NCI-H1694 (cell line): ENCODE measurements at regions not wholly inside any gene's neighbourhood (a gene's known extent, or its start where the extent isn't known, plus 50 kb on each side); places are given as distances from the start of the nearest gene placed in this dataset.
"Not testable (repeated sequence)": the region's sequence is repeated elsewhere in the genome, so short reads cannot be mapped to it uniquely, and the experiment has no call there.

ENCODE experiments used
- DNase-seq: peaks from one replicate; lab custom pipeline; 2025; lab: John Stamatoyannopoulos, UW

DNA sequence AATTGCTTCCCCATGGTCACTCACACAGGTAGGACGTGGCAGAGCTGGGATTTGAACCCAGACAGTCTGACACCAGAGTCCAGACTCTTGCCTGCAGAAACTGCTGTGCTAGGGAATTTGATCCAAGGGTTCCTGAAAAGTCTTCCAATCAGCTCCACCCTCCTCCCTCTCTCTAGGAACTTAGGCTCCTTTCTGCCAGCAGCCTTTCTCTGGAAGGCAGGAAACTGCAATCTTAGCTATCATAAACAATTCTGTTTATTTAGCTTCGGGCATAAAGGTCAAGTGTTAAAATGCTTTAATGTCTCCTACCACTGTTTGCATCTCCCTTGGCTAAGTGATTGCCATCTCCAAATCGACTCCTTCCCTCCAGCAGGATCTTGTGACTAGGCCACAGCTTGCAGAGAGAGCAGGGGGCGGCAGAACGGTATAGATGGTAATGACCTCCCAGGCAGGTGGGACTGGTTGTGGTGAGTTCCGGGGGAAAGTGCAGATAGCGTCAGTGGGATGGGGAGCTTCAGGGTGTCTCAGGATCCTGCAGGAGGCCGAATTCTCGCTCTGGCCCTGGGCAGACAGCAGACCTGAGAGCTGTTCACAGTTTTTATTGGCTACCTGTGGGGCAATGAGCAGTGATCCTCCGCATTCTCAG, 882.4 kb upstream of the EEF2KMT start:
- DNase-seq: no peak

DNA sequence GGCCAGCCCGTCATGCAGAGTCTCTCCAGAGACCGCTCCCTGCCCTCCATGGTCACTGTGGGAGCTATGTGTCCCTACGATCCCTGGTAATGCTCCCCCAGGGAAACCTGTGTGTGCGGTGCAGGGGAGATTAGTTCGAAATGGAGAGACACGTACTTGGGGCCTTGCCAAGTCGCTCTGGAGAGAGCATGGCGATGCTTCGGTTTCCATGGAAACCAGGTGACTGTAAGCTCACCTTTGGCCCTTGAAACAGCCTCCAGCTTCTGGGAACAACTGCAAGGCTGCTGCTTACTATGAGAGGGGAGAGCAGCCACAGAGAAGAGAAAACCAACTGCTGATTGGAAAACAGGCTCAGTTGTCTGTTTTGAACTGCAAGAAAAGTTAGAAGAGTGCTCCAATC, 879.7 kb upstream of the EEF2KMT start:
- no peak for DNase-seq

DNA sequence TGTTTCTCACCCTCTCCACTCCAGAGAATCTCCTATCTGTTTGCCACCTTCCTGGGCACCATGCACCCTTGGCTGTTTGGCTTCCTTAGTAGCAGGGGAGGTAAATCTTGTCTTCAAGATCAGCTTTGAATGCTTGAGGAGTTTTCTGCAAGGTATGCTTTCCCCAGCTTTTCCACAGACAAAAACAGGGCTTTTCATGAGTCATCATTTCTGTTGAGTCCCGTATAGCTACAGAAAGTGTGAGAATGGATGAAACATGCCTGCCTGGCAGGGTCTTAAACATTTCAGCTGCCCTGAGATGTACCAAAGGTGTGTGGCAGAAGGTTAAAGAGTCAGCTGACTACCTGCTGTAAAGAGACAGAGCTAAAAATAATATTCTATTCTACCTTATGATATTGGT, 875.2 kb upstream of the EEF2KMT start:
- no peak for DNase-seq

DNA sequence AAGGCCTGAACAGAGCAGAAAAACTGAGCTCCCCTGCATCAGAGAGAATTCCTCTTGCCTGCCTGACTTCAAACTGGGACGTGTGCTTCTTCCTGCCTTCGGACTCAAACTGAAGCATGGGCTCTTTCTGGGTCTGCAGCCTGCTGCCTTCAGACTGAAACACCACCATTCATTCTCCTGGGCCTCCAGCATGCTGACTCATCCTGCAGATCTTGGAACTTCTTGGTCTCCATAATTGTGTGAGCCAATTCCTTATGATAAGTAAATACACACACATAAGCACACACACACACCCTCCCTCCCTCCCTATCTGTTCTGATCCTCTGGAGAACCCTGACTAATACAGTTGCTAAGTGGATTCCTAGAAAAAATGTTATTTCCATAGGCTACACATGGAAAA, 874.3 kb upstream of the EEF2KMT start:
- DNase-seq: no peak

DNA sequence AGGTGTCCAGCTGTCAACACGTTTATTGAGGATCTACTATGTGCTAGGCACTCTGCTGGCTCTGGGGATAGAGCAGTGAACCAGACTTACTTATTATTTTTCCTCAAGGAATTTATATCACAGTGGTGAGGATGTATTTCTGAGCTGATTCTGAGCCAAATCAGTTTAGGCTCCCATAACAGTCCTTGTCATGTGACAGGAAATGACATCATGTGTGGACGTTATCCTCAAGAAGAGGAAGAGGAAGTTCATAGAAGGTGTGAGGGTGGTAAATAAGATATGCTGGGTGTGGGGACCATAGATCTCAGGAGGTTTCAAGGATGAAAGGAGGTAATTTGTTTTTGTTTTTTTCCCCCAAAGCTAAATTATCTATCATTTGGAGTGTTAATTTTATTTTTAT, 873.5 kb upstream of the EEF2KMT start:
- no peak for DNase-seq

DNA sequence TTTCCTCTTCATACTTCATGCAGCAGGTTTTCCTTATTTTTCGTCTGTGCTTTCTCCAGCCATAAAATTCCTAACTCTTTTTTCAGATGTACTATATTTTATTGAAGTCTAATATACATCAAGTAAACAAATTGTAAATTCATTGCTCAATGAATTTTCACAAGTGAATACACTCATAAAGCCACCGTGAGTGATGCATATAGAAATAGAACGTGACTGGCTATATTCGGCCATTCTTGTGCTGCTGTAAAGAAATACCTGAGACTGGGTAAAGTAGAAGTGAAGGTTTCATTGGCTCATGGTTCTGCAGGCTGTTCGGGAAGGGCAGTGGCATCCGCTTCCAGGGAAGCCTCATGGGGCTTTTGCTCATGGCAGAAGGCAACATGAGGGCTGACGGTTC, 868.4 kb upstream of the EEF2KMT start:
- no peak for DNase-seq

DNA sequence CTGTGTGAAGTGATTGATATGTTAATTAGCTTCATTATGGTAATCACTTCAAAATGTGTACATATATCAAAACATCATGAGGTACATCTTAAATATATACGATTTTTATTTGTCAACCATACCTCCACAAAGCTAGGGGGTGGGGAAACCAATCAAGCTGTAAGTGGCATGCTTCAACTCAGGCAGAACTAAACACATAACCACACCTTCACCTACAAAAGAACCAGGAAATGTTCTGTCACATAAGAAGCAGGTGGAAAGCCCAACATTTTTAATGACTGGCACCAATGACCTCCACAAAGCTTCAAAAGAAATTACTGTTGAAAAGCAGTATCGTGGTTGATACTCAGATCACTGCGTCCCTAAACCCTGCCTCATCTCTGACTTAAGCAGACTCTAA, 867.7 kb upstream of the EEF2KMT start:
- DNase-seq: no peak

DNA sequence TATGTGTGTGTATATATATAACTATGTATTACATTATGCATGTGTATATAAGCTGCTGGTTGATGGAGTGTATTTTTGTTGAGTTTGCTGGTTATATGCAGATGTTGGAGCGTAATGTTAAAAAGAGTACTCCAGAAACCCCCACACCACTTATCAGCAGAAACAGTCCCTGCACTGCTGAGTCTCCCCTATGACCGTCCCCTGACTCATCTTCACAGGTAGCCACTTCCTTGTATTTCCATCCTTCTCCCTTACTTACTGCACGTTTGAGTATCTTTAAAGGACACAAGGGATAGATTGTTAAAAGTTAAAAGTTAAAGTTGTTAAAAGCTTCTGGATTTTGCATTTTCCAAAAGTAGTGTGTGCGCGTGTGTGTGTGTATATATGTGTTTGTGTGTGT, 853.9 kb upstream of the EEF2KMT start:
- DNase-seq: no peak

DNA sequence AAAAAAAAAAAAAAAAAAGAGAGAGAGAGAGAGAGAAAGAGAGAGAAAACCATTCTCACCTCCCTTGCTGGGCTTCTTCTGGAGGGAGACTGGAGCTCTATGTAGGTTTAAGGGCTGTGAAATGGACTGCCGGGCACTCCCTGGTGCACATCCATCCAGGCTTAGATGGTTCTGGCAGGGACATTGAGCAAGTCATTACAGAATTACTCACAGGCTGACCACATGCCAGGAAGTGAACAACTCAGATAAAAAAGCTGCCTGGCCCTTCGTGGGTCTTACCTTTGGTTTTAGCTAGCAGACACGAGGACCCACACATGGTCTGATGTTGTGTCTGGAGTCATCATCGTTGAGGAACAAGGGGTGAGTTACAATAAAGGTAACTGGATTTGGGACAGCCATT, 847.4 kb upstream of the EEF2KMT start:
- DNase-seq: no peak

DNA sequence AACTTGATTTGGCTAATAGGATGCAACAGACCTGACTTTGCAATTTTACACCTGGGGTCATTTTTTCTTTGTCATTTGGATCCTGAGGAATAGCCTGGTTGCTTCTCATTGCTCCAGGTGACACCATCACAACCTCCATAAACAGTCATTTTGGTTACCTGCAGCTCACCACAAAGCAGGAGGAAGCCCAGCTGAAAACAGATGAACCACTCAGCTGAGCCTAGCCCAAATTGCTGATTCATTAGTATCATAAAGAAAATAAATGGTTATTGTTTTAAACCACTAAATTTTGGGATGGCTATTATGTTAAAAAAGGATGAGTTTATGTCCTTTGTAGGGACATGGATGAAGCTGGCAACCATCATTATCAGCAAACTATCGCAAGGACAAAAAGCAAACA, 841.0 kb upstream of the EEF2KMT start:
- DNase-seq: no peak

DNA sequence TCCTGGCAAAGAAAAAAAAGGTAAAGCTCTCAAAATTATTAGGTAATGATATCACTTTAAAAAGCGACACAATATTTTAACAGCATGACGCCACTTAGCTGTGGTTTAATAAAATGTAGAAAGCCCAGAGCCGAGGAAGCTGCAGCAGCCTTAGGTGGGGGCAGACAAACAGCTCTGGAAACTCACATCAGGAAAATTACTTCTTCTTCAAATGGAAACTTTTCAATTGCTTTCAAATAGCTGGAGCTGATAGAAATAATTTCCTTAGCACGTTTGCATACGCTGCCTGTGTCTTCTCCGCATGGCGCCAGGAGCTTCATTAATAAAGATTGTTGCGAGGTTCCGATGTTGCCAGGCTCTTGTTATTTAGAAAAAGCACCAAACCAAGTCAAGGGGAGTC, 835.3 kb upstream of the EEF2KMT start:
- no peak for DNase-seq

DNA sequence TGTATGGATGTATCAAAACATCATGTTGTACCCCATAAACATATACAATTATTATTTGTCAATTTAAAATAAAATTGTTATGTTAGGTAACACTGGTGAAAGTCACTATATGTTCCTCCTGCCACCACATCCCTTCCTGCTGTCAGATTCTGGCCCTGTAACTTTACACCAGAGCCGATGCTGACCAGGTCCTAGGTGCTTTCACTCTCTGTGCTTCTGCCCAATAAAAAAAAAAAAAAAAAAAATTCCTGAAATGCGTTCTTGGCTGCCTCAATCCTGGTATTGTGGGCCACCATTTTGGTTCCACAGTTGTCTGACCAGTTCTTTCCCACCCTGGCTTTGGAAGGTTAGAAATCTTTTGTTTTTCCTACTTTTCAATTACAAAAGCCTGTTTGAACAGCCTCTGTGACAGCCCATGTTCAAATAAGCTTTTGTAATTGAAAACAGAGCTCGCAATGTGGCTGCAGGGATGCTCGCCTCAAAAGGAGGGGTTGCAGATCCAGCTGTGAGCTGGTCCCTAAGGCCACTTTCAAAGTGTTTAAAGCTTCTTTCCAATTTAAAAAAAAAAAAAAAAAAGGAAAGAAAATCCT, 831.0 kb upstream of the EEF2KMT start:
- no peak for DNase-seq

DNA sequence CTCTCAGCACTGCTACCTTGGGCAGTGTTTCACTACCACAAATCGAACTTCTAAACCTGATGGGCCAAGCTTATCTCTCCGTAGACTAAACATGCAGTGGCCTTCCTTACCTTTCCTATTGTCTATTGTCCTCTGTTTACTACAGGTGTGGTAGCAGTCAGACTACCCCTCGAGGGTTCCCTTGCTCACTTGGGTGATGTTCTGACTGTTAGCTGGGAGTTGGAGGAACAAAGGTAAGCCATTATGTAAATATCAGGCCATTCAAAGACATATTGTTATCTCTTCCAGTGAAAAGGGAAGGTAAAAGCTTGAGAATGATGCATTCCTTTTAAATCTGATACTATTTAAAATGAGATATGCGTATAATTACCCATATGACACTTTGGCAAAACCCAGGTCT, 828.3 kb upstream of the EEF2KMT start:
- DNase-seq: no peak

DNA sequence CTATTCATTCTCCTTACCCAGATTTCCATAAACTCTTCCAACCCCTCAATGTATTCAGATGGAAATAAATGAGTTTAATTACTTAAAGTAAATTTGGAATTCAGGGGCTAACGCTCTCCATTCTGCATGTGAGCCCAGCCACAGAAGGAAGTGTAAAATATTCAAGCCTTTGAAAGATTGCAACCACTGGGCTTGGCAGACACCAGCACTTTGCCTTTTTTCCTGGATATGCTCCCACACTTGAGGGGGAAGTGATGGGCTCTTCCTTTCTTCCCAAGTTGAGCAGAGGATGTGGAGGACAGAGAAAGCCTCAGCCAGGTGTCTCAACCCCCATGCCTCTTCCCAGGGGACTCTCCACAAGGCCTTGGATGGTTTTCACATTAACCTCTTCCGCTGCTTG, 825.1 kb upstream of the EEF2KMT start:
- DNase-seq: no peak

DNA sequence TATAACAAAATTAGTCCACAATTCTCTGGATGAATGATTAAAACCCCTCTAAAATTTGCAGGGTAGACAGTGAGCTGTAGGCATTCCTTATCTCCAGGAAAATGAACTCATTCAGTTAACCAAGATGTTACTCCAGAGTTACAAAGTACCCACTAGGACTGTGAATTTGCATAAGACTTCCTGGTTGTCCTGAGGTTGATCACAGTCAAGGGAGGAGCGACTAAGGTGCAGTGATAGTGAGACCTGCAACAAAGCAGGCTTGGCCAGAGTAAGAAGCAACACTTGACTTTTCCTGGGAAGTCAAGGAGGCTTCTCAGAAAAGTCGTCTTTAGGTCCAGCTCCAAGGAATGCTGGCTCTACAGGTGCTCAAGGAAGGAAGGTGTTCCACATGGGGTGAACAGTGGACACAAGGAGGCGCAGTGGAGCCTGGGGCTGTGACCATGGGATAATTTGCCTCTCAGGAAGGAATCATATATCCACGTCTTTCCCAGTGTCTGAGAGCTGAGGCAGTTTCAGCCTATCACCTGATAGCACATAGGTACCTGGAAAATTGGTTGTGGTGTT, 821.1 kb upstream of the EEF2KMT start:
- no peak for DNase-seq

DNA sequence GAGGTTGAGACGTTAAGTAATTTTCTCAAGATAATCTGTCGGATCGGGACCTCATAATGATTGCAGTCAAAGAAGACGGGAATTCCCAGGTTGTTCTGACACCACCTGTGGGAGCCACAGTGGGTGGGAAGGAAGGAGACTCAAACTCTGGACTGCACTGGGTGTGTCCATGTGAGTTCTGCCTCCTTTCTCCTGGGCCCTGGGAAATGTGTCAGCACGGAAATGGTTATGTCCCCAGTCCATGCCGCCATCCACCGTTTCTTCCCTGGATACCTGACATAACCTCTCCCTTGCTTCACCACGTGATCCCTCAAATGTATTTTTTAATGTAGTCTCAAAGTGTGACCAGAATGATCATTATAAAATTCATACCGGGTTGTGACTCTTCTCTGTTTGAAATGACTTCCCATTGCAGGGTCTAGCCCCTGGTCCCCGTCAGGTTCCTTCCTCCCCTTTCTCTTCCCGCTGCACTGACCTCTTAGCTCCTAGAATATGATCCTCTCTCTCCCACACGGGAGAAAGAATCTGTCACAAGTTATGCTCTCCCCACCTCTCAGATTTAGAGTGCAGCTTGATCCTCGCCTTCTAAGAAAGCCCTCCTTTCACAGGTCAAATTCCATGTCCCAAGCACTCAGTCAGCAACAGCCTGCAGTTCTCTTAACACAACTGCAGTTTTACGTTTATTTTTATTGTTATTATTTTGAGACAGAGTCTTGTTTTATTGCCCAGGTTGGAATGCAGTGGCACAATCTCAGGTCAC, 820.0 kb upstream of the EEF2KMT start:
- DNase-seq: no peak

DNA sequence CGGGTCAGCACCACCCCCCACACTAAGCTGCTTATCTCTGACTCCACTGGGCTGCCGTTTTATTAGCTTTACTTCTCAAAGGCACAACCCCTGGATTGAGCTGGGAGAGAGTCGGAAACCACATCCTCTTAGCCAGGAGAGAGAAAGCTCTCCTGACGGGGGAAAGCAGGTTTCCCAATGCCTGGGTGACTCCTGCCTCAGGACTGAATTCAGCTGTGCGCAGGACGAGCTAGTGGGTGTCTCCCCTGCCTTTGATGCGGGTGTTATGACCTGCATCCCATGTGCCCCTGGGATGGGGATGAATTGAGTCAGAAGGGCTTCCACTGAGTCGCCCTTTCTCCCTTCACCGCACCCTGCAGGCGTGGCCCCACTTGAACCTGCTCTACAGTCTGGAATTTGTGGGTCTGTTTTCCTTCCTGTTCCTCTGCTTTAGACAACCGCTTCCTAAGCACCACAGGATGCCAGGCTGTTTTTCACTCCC, 819.2 kb upstream of the EEF2KMT start:
- no peak for DNase-seq

DNA sequence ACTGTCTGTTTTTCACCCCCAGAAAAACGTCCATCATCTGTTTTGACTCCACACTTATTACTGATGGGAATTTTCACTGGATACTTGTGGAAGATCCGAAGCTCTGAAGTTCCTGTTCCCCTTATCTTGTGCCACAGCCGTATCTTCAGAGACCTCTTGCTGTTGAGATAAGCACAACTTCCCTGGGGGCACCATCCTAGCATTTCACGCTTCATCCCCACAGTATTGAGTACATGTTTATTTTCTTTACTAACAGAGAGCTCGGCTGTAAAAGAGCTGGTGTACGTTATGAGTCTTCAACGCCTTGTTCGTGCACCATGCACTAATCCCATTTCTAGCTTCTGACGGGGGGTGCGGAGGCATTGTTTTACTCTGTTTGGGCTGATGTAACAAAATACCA, 813.6 kb upstream of the EEF2KMT start:
- no peak for DNase-seq

DNA sequence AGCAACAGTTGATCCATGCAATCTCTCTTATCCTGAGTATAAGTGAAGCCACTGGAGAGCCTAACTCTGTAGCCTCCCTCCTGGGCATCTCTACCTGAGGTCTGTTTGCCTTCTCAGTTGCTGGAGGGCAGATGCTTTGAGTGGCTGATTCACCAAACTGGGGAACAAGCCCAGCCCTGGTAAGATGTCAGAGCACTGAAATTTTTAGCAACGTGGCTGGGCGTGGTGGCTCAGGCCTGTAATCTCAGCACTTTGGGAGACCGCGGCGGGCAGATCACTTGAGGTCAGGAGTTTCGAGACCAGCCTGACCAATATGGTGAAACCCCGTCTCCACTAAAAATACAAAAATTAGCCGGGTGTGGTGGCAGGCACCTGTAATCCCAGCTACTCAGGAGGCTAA, 812.0 kb upstream of the EEF2KMT start:
- DNase-seq: not testable (repeated sequence)

DNA sequence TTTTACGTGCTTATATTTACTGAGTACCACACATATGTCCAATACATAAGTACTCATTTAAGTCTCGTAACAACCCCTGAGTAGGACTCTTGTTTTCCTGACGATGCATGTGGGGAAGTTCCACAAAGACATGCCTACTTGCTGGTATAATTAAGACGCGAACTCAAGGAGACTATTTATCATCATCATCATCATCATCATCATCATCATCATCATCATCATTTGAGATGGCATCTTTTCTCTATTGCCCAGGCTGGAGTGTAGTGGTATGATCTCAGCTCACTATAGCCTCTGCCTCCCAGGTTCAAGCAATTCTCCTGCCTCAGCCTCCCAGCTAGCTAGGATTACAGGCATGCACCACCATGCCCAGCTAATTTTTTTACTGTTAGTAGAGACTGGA, 809.9 kb upstream of the EEF2KMT start:
- no peak for DNase-seq

DNA sequence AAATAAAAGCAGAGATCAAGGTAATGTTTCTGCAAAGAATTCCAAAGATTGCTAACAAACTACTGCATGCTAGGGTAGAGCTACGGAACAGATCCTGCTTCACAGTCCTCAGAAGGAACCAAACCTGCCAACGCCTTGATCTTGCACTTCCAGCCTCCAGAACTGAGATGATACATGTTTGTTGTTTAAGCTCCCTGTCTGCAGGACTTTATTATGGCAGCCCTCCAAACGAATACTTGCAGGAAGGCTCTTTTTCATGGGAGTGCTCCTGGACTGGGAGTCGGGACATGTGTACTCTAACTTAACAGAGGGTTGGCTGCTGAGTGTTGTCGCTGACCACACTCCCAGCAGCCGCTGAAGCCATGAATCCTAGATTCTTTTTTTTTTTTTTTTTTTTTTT, 808.8 kb upstream of the EEF2KMT start:
- DNase-seq: no peak

DNA sequence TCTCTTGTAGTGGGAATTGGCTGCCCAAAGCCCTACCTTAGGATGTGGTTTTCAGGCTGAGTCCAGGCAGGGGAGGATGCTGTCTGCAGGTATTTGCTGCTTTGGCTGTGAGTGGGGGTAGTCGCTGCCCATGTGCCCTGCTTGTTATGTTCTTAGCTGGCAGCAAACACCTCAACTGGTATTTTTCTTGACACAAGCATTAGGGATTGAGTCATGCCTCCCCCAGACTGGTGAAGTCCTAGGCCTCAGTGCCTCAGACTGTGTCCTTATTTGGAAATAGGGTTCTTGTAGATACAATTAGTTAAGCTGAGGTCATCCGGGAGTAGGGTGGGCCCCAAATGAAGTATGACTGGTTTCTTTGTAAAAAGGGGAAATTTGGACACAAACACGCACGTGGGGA, 808.3 kb upstream of the EEF2KMT start:
- no peak for DNase-seq

DNA sequence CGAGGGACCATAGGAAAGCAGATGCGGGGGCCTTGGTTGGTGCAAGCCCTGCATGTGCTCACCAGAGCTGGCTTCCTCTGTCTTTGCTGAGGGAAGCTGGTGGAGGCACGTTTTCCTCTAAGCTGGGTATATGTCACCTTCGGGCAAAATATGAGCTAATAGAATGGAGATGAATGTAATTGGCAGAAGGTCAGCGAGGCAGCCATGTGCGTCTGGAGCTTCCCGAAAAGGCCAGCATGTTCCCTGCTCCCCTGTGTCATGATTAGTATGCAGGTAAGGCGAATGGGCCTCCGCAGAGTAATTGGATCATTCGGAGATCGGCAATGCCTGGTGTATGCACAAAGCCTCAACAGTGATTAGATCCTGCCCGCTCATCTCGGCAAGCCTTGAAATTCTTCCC, 806.2 kb upstream of the EEF2KMT start:
- DNase-seq: no peak
